HG03025 (cell line): ENCODE measurements at regions not wholly inside any gene's neighbourhood (a gene's known extent, or its start where the extent isn't known, plus 50 kb on each side); places are given as distances from the start of the nearest gene placed in this dataset.

Experiments
- ATAC-seq: cut with Tn5 transposase; IDR thresholded peaks from one replicate; pipeline ENCODE4 v1.9.1; 2021; ENCODE audit warnings: mild to moderate bottlenecking, moderate library complexity; ENCODE audit not compliant: unreplicated experiment, low FRiP score

DNA sequence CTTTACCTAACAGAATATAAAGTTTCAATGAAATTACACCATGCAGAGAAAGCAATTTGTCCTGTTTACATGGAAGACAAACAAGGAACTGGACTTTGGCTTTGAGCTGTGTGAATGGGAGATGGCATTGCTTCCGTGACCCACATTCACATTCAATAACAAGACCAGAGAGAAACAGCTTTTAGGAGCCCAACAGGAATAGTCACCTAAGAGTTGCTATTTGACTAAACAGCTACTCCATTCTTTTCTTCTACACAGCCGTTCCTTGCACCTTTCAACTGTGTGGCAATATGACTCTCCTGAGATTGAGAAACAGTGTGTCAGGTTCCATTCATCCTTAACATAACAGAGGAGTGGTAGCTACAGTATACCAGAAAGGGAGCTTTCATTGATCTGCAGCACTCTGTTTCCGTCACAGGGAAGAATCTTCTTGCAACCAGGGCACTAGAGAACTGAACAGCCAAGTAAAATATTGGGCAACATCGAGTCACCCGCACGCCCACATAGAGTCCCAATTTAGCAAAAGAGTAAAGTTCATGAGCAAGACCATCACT lies 355.1 kb downstream of the HAO1 start:
- ATAC-seq = no peak

DNA sequence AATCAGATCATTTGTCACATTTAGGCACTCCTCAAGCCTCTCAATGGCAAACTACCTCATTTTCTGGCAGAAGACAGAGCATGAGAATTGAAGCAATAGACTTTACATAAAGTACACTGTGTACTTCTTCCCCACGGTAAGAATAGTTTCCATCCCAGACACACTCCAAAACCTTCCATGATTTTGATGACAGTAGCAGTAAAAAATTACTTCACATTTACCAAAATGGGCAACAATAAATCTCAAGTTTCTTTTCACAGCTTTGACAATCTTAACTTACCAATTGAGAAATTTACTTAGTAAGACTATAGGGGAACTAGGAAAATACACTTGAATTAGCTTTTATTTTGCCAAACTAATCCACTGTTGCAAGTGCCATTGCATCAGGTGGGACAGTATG lies 353.8 kb downstream of the HAO1 start:
- no peak for ATAC-seq

DNA sequence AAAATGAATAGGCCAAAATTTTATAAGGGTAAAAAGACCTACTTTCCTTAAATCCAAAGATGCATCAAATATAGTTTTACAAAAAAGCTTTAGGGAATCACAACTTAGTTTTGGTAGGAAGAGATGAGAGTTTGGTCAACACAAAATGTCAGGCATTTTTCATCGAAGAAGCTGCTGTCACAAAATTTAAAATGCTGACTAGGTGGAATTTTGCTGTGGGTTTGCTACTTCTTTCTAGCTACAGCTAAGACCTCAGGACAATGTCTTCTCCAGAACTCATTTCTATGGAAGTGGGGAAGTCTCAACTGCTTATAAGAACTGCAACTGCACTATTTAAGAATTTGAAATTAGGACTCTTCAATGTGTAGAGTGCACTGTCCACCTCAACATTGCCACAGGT lies 351.1 kb downstream of the HAO1 start:
- ATAC-seq = no peak

DNA sequence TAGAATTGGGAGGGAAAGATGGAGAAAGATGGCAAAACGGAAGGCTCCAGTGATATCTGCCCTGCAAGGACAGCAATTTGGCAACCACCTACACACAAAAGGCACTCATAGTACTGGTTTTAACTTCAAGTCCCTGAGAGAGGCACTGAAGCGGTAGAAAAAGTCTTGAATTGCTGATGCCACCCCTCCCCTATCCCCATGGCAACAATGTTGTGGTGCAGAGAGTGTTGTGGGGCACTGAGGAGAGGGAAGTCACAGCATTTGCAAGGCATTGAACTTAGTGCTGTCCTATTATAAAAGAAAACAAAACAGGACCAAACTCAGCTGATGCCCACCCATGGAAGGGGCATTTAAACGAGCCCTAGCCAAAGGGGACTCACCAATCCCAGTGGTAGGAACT lies 343.7 kb downstream of the HAO1 start:
- ATAC-seq = no peak

DNA sequence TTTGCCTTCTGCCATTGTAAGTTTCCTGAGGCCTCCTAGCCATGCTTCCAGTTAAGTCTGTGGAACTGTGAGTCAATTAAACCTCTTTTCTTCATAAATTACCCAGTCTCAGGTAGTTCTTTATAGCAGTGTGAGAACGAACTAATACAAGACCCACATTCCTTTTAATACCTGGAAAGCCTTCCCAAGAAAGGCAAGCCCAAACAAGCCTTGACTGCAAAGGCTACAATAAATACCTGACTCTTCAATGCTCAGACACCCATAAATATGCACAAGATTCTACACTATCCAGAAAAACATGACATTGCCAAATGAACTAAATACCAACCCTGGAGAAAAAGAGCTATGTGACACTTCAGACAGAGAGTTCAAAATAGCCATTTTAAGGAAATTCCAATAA lies 338.8 kb downstream of the HAO1 start:
- ATAC-seq = no peak

DNA sequence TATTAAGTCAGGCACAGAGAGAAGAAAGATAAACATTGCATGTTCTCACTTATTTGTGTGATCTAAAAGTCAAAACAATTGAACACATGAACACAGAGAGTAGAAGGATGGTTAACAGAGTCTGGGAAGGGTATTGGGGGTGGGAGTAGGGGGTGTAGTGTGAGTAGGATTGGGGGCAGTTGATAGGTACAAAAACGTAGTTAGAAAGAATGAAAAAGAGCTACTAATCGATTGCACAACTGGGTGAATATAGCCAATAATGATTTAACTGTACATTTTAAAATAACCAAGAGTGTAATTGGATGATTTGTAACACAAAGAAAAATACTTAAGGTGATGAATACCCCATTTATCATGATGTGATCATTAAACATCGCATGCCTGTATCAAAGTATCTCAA lies 333.3 kb downstream of the HAO1 start:
- ATAC-seq = no peak

DNA sequence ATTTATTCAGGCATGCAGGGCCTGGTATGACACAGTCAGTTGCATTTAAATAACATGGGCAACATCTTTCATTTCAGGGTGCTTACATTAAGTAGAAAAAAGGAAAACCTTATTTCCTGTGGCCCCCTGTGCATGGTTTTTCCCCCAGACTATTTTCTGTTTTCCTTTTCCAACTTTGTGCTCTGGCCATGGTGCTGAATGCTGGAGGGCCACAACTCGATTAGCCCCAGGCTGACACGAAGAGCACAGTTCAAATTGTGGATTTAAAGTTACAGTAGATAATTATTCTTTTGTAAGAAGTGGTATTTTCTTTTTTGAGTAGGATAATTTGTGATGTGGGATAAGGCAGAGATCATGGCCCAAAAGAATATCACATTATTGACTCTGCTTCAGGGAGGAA lies 332.0 kb downstream of the HAO1 start:
- no peak for ATAC-seq

DNA sequence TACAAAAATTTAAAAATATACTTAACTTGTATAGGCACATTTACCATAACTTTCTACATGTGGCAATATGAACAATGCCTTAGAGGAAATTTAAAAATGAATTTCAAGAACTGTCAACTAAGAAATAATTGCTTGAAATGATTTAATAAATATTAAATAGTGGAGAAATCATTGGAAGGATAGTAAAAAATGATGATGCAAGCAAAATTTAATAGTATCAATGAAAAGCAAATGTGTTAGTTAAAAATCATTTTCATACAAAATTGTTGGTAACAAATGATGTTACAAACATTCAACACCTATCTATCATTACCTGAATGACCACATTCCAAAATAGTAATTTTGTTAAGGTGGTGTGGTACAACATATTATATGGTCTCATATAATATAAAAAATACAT lies 331.0 kb downstream of the HAO1 start:
- ATAC-seq = no peak

DNA sequence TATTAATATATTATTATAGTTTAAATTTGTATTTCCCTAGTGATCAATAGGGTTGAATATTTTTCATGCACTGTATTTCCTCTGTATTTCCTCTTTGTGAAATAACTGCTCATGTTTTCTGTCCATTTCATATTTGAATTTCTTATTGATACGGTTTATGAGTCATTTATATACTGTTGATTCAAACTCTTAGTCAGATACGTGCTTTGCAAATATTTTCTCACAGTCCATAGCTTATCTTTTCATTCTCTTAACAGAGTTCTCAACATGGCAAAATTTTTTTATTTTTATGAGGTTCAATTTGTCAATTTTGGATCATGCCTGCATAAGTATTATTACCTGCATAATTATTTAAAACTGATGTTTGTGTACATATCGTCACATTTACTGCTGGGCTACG lies 329.6 kb downstream of the HAO1 start:
- no peak for ATAC-seq

DNA sequence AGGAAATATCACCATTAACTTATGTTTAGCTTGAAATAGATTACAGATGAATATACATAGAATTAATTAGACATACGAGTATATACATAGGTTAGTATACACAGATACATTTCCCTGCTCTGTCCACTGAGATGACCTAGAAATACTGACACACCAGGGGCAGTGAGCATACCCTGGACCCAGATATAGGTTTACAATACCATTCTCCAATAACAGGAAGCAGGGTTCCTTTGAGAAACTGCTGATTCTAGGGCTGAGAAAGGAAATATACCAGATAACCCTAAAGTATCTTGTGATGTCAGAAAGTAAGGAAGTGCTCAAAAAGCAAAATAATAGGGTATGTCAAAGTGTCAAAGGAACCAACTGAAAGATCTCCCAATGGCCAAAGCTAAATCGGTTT lies 322.5 kb downstream of the HAO1 start:
- ATAC-seq = no peak

DNA sequence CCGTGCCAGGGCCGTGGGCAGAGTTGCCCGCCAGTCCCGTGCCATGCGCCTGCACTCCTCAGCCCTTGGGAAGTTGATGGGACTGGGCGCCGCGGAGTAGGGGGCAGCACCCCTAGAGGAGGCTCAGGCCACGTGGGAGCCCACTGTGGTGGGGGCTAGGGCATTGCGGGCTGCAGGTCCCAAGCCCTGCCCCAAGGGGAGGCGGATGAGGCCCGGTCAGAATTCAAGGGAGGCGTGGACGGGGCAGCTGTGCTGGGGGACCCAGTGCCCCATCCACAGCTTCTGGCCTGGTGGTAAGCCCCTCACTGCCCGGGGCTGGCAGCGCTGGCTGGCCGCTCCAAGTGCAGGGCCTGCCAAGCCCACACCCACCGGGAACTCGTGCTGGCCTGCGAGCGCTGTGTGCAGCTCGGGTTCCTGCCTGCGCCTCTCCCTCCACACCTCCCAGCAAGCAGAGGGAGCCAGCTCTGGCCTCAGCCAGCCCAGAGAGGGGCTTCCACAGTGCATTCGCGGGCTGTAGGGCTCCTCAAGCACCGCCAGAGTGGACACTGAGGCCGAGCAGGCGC lies 317.8 kb downstream of the HAO1 start:
- ATAC-seq = no peak

DNA sequence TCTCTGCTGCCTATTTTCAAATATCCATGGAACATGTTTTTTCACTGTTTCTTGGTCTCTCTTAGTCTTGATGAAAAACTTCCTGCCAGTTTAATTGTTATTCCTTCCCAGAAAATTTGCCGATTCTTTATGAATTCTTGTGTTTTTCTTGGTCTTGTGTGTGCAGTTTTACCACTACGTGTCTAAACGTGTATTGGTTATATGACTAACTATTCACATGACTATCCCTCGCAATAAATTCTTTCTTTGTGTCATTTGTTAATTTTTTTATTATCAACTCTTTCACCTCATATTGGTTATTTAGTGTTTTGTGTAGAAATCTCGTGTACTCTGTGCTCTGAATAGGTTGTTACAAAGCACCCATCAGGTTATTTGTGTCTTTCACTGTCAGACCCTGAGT lies 315.4 kb downstream of the HAO1 start:
- ATAC-seq = no peak

DNA sequence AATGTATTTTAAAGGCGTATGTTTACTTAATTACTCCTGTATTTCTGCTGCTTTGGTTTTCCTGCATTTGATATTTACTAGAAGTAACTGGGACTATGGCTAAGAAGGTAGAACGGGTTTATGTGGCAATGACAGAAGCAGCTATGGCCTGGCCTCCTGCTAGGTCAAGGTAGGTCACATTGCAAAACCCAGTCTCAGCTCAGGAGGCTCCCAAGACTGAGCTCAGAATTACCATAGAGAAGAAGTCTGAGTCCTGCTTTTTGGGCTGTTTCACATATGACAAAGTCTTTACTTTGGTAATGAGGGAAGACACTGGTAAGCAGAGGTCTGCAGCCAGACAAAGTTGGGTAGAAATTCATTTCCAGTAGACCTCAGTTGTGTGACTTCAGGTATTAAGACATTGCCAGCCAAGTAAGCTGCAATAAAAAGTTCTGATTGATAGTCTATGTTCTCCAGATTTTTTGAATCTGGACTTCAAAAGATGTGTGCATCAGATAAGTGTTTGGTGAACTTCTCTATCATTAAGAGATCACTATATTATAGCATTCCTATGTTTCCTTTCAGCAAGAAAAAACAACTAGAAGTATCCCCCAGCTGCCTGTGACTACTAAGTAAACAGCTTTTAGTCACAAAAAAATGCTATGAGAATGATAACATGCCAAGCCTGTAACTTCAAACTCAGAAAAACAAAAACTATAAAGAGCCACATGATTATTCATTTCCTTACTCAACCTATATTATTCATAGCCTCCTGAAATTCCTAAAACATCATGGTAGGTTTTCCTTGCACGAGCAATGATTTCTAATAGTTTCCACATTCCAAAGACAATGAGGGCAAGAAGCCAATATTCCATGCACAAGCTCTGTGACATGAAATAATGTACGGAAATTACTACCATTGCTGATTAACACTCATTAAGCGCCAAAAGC lies 312.3 kb downstream of the HAO1 start:
- no peak for ATAC-seq

DNA sequence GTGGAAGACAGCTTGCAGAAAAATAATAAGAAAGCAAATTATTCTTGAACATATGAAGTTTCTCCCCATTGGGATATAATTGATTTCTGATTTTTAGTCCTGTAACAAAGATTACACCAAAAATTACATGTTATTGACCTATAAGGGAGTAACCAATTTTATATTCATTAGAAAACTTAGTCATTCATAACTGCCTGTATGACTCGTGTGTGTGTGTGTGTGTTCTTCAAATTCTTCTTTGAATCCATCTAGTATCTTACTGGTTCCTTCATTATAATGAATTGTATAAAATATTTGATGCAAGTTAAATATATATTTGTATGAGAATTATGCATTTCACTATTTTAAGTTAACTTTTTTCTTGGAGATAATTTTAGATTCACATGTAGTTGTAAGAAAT lies 310.4 kb downstream of the HAO1 start:
- ATAC-seq = no peak

DNA sequence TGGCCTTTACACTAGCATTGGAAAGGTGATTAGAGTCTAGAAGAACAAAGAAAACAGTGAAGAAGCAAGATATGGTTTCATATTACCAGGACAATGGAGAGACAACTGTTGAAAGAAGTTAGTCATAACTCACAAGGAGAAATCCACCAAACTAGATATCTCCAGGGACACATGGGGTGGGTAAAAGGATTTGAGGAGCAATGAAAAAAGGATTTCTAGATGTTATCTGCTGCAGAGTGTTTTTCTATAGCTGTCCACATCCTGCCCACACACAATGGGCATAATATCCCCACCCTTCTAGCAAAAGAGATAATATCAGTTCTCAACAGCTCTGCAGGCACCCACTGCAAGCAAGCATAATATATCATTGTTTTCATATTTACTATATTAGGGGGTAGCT lies 303.1 kb downstream of the HAO1 start:
- ATAC-seq = no peak

DNA sequence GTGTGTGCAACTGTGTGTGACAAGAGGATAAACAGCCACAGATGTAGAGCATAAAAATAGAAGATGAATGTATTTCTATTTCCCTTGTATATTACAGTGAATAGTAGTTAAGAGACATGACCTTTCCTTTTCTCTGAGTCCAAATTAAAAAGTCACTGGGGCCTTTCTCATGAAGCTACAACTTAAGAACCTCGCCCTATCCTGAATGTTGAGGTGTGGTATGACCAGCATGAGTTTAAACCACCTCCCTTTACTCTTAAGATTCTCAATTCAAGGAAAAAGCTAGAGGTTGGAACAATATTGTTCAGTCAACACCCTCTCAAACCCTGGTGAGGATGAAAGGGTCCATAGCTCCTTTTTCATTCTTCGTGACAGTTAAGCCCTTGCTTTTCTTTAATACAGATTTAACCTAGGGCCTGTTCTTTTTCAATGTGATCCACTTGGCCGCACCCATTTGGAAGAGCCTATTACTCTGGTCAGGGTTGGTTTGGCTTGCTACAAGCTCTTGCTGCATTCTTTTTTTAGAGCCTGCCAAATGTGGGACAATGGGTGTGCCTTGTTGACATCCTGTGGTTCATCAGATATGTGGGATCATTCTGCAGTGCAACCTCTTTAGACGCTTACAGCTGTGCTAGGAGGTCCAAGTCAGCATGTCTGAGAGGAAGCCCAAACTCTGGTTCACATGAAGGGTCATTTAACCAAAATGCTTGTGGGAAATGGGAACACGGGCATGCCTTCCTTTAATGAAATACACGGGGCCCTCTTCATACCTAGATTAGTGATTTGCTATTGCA lies 290.0 kb downstream of the HAO1 start:
- no peak for ATAC-seq

DNA sequence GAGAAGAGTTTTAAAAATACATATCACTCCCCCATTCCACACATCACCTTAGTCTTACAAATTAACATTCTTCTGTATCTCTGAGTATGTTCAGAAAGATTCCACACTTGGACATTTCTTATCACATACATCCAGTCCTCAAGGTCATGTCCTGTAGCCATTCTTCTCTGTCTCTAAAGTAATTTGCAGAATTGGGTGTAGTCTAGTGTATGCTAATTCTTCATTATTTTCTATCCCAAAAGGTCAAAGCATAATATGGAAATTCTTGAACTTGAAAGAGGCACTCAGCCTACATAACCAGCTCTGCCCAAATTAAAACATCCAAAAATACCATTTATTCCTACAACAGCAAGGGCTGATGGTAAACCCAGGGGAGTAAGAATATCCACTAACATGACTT lies 286.0 kb downstream of the HAO1 start:
- ATAC-seq = no peak

DNA sequence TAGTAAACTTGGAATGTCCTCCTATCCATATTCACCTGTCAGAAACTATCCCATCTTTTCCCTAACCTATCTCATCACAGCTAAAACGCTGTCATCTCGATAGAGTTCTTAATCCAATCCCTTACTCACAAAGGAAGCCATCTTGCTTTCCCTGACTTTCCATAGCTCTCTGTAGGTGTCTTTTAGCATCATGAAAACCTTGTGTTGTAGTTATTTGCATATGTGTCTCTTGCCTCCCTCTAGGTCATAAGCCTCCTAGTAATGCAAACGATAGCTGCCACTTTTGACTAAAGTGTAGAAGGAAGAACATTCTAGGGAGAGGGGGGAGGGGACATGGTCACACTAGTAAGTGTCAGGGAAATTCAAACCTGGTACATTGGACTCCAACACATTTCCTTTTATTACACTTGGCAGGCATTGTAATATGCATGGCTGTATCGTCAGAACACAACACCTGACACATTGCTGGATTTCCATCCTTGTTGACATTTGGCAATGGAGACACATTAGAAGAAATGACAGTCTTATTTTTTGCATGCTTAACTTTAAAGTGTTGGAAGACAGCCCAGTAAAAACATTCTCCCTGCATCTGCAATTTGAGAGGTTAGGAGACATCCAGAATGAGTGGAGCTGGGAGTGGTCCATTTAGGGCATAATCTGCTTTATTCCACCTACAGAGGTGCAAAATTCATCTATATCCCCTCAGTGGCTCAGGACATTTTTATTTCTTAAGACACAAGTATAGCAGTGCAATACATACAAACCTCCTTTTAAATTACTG lies 283.4 kb downstream of the HAO1 start:
- ATAC-seq = no peak

DNA sequence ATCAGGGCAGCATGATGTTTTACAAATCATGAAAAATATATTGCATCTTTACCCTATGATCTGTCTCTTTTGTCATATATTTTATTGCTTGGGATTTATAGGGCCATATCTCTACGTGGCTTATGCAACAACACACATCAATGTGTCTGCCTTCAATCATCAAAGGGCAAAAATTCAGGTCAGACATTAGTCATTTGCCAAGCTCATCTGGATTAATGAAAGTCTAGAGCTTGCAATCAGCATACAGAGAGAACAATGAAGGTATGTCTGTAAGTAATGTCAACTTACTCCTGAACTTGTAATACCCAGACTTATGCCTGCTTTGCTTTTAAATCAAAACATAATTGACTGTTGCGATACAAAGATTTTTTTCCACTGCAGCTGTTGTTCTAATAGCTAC lies 282.7 kb downstream of the HAO1 start:
- ATAC-seq = no peak

DNA sequence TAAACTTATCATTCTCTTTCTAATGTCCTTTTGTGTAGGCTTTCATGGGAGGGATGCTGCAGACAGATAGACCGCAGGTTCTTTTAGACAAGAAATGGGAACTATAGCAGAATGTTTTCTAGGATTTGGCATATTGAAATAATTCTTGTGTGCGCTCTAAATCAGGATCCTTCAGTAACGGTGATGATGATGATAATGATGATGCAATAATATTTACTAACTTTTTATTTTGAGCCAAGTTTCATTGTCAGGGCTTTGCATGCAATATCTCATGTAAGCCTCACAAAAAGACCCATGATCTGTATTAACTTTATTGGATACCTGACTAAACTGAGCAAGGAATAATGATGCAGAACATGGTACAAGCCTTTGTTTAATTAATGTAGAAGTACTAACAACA lies 280.1 kb downstream of the HAO1 start:
- ATAC-seq = no peak
